Common myeloid progenitor, CD34-positive (primary cell): ENCODE measurements at regions not wholly inside any gene's neighbourhood (a gene's known extent, or its start where the extent isn't known, plus 50 kb on each side); places are given as distances from the start of the nearest gene placed in this dataset.

Experiments used
- CTCF ChIA-PET: fragments of 350-600 bp; sonication (Branson Sonifier 250); formaldehyde crosslinking; loops from one replicate; lab custom pipeline; 2021; ENCODE audit warnings: antibody characterized with exemption; lab: Charles Lee
- POLR2A ChIA-PET: fragments of 350-600 bp; sonication (Branson Sonifier 250); formaldehyde crosslinking; loops from one replicate; lab custom pipeline; 2021; ENCODE audit warnings: antibody characterized with exemption; lab: Charles Lee
- DNase-seq, 3 donors: peaks; one replicate each; pipeline versions ENCODE4 v3.0.0 to v3.0.0-alpha.2; 2013
- H3K27ac ChIP-seq, 2 experiments: 1 replicate in 1 of 2; 2 replicates in 1 of 2; pipeline ENCODE4 v1.7.0; 2013; ENCODE audit warnings: inconsistent platforms in 2 of 2, low read length in 2 of 2, mild to moderate bottlenecking in 2 of 2, low read depth in 1 of 2, moderate library complexity in 1 of 2; ENCODE audit not compliant: severe bottlenecking in 2 of 2, insufficient read depth in 1 of 2, poor library complexity in 1 of 2
- H3K27me3 ChIP-seq, 5 experiments: replicated peaks in 2 of 5; 1 replicate in 3 of 5; 2 replicates in 2 of 5; pipeline versions ENCODE4 v1.6.1 to v1.7.0; 2013; ENCODE audit warnings: low read length in 4 of 5, mild to moderate bottlenecking in 2 of 5, moderate library complexity in 2 of 5, inconsistent platforms in 1 of 5; ENCODE audit not compliant: insufficient read depth in 5 of 5, control insufficient read depth in 4 of 5
- H3K36me3 ChIP-seq, 4 experiments: 1 replicate in 2 of 4; 2 replicates in 2 of 4; pipeline versions ENCODE4 v1.6.1 to v1.7.0; 2013; ENCODE audit warnings: low read length in 3 of 4, control low read depth in 1 of 4, mild to moderate bottlenecking in 1 of 4; ENCODE audit not compliant: control insufficient read depth in 4 of 4, insufficient read depth in 4 of 4
- H3K4me1 ChIP-seq, 4 experiments: 1 replicate in 3 of 4; 2 replicates in 1 of 4; pipeline versions ENCODE4 v1.6.1 to v1.7.1; 2013; ENCODE audit warnings: low read length in 3 of 4, mild to moderate bottlenecking in 3 of 4, control low read depth in 1 of 4, inconsistent platforms in 1 of 4, moderate library complexity in 1 of 4; ENCODE audit not compliant: control insufficient read depth in 4 of 4, insufficient read depth in 4 of 4; ENCODE audit errors: control extremely low read depth in 1 of 4
- H3K4me3 ChIP-seq, 7 experiments: 1 replicate in 4 of 7; 2 replicates in 3 of 7; pipeline versions ENCODE4 v1.5.1 to v1.7.0; 2013; ENCODE audit warnings: mild to moderate bottlenecking in 7 of 7, low read length in 6 of 7, moderate library complexity in 6 of 7, inconsistent platforms in 2 of 7, low read depth in 2 of 7, control low read depth in 1 of 7; ENCODE audit not compliant: insufficient read depth in 4 of 7, control insufficient read depth in 1 of 7; ENCODE audit errors: extremely low read depth in 1 of 7
- H3K9me3 ChIP-seq, 5 experiments: 1 replicate in 4 of 5; 2 replicates in 1 of 5; pipeline versions ENCODE4 v1.6.1 to v1.7.1; 2013; ENCODE audit warnings: low read length in 4 of 5, mild to moderate bottlenecking in 2 of 5, inconsistent platforms in 1 of 5, low read depth in 1 of 5, moderate library complexity in 1 of 5; ENCODE audit not compliant: control insufficient read depth in 4 of 5, insufficient read depth in 2 of 5; ENCODE audit errors: control extremely low read depth in 1 of 5
- WGBS: methylation state at CpG from one replicate; pipeline ENCODE4 v1.1.5; 2013; ENCODE audit not compliant: insufficient coverage; 5-methylcytosine and 5-hydroxymethylcytosine counted together

DNA sequence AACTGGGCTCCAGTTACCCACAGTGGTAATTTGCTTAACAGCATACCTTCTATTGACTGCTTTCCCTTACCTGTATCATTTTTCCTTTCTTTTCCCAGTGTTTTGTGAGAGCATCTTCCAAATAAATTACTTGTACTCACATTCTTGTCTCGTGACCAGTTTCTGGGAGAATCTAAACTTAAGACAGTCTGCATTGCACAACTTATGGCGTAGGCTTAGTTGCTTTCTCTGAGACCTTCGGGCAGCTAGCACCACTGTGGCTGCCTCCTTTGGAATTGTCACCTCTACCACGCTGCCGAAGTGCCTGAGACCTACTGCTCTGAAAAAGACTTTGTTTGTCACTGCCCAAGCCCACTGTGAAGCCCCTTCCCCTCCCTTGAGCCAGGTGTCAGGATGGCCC, 188.1 kb upstream of the BMP2 start:
- Histone ChIP-seq H3K4me1 (no peaks in the 10 kb centered on the region), H3K27ac (no peak overlapping the region), H3K36me3 (no peaks in the 10 kb centered on the region), H3K27me3 (peaks cover 0 to 5% (median 0%) of the 10 kb centered on the region in 5 experiments), H3K9me3 (no peaks in the 10 kb centered on the region), H3K4me3 (no peak overlapping the region)
- ChIA-PET CTCF (no interaction called here), POLR2A (no interaction called here)
- DNase-seq: no peak
- WGBS: 97% methylated on average over 5 of the region's 5 CpGs

DNA sequence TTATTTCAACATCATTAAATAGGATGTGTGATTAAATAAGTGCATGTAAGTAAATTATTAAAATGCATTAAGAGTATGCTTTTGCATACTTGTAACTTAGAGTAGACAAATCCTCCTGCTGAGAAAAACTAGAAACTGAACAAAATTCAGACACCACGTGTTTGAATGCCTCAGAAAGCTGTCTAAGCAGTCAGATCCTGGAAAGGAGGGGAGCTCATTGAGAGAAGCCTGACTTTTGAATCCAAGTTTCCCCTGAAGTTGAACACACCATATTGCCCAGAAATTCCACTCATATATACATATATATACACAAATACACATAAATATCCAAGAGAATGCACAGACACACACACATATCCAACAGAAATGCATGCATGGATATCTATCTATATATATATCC, 190.0 kb upstream of the BMP2 start:
- Histone ChIP-seq H3K4me3 (no peak overlapping the region), H3K9me3 (no peaks in the 10 kb centered on the region), H3K36me3 (no peaks in the 10 kb centered on the region), H3K4me1 (no peaks in the 10 kb centered on the region), H3K27me3 (peaks cover 0 to 8% (median 0%) of the 10 kb centered on the region in 5 experiments), H3K27ac (no peak overlapping the region)
- DNase-seq: no peak
- POLR2A ChIA-PET: no interaction called here
- 71% methylated on average over 1 of the region's 1 CpG for WGBS
- CTCF ChIA-PET: no interaction called here

DNA sequence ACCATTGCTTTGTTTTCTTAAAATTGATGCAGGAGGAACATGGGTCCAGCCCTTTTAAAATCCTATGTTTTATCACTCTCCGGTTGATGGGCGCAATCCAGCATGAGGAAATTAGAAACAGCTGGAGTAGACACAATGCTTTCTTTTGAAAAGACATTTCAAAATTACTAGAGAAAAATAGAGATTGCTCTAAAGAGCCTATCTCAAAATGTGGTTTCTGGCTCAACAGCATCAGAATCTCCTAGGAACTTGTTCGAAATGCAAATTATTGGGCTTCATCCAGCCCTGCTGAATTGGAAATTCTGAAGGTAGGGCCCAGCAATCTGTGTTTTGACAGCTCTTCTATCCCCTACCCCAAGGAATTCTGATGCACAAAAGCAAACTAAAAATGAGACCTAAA, 190.8 kb upstream of the BMP2 start:
- CTCF ChIA-PET: no interaction called here
- no peak overlapping the region for H3K27ac ChIP-seq

DNA sequence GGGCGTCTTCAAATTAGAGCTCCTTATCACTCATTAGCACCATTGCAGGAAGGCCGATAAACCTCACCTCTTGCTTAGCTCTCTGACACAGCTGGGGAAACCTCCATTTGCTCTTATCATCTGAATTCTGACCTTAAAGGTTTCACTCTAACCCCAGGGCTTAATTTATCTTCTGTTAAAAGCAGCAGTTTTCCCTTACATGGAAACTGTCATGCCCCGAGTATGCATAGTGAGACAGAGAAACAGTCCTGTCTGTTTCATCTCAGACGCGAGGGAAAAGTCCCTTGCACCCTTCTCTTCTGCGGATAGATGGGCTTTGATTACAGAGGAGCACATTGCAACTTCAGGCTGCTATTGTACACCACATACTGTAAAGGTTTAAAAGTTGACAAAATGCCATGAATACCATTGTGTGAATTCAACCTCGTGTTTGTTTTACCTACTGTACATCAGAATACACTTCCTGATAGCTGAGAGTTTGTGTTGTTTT, 191.5 kb upstream of the BMP2 start:
- Histone ChIP-seq H3K4me1 (no peaks in the 10 kb centered on the region), H3K27ac (no peak overlapping the region), H3K36me3 (no peaks in the 10 kb centered on the region), H3K9me3 (no peaks in the 10 kb centered on the region), H3K4me3 (no peak overlapping the region), H3K27me3 (peaks cover 0 to 5% (median 2%) of the 10 kb centered on the region in 5 experiments)
- DNase-seq: peak; percentile 12 to 65 (median 21)
- CTCF ChIA-PET: no interaction called here
- 61% methylated on average over 6 of the region's 7 CpGs for WGBS
- POLR2A ChIA-PET: no interaction called here

More for the DNA sequence above, 190.8 kb upstream of the BMP2 start:
- Histone ChIP-seq H3K36me3 (no peaks in the 10 kb centered on the region), H3K9me3 (no peaks in the 10 kb centered on the region), H3K4me3 (no peak overlapping the region), H3K27me3 (peaks cover 0 to 5% (median 2%) of the 10 kb centered on the region in 5 experiments), H3K4me1 (no peaks in the 10 kb centered on the region)
- WGBS: 100% methylated on average over 3 of the region's 3 CpGs
- no peak for DNase-seq
- POLR2A ChIA-PET: no interaction called here

DNA sequence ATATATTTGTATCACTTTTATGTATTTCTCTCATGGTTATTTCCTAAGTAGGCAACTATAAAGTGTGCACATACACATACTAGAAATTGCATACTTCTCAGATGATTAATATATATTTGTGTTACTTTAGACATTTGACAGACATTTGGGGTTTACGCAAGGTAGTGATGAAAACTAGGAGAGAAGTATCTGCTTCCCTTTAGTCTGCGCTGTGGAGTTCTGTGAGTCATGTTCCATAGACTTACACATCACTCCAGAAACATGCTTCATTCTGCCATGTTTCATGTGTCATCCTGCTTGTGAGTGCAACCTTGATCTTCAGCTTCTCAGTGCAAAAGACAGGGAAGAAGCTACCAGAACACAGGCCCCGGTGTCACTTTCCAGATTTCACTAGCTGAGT, 200.7 kb upstream of the BMP2 start:
- Histone ChIP-seq H3K4me1 (no peaks in the 10 kb centered on the region), H3K36me3 (no peaks in the 10 kb centered on the region), H3K4me3 (no peak overlapping the region), H3K9me3 (no peaks in the 10 kb centered on the region), H3K27ac (no peak overlapping the region), H3K27me3 (peaks cover 0 to 6% (median 0%) of the 10 kb centered on the region in 5 experiments)
- POLR2A ChIA-PET: no interaction called here
- CTCF ChIA-PET: interaction anchor here (1.0 kb wide), 1 partner anchor 16 kb away, joined by 3 read pairs; no protein-coding TSS in a partner anchor
- no CpG with 5 or more reads among the region's 3 CpGs for WGBS
- DNase-seq: no peak

DNA sequence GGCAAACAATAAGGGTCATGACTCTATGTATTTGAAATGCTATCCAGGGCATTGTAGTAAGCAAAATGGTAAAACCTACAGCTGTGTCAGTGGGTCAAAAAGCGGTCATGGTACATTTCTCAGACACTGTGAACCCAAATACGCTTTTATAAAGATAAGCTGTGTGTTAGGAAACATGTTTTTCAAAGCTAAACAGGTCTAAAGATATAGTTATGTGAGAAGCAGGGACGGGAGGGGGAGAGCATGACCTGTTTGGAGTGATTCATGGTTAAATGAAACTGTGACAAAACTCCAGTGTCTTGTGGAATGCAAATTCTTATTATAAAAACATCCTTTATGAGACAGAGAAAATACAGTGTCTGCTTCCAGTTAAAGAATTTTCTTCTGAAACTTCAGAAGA, 205.4 kb upstream of the BMP2 start:
- ChIA-PET CTCF (interaction anchor here (1.0 kb wide), 1 partner anchor 10 kb away, joined by 3 read pairs; no protein-coding TSS in a partner anchor), POLR2A (no interaction called here)
- Histone ChIP-seq H3K4me1 (no peaks in the 10 kb centered on the region), H3K27ac (no peak overlapping the region), H3K27me3 (peaks cover 0 to 6% (median 0%) of the 10 kb centered on the region in 5 experiments), H3K9me3 (no peaks in the 10 kb centered on the region), H3K4me3 (no peak overlapping the region), H3K36me3 (no peaks in the 10 kb centered on the region)
- 93% methylated on average over 3 of the region's 3 CpGs for WGBS
- no peak for DNase-seq

DNA sequence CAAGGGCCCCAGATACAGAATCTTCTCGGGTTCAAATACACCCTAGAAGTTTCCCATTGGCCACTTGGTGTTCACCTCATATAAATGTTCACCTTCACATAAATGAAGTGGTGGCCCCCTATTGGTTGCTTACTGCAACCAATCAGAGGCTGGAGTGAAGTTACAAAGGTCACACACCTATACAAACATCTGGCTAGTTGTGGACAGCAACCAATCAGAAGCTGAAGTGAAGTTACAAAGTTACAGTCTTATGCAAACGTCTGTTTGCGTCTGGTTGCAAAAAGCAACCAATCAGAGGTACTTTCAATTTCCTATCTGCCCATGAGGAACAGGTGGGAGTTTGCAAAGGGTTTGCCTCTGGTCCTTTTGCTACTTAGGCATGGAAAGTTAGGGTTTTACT, 206.5 kb upstream of the BMP2 start:
- Histone ChIP-seq H3K27ac (no peak overlapping the region), H3K4me3 (no peak overlapping the region), H3K36me3 (no peaks in the 10 kb centered on the region), H3K4me1 (no peaks in the 10 kb centered on the region), H3K27me3 (peaks cover 0 to 6% (median 0%) of the 10 kb centered on the region in 5 experiments), H3K9me3 (no peaks in the 10 kb centered on the region)
- DNase-seq: no peak
- 97% methylated on average over 3 of the region's 3 CpGs for whole genome bisulfite sequencing
- ChIA-PET CTCF (no interaction called here), POLR2A (no interaction called here)
